ENCODE measurements at regions not wholly inside any gene's neighbourhood (a gene's known extent, or its start where the extent isn't known, plus 50 kb on each side); places are given as distances from the start of the nearest gene placed in this dataset.
A peak's percentile ranks its signal among the peaks of the same experiment; 100 is the strongest.

DNA sequence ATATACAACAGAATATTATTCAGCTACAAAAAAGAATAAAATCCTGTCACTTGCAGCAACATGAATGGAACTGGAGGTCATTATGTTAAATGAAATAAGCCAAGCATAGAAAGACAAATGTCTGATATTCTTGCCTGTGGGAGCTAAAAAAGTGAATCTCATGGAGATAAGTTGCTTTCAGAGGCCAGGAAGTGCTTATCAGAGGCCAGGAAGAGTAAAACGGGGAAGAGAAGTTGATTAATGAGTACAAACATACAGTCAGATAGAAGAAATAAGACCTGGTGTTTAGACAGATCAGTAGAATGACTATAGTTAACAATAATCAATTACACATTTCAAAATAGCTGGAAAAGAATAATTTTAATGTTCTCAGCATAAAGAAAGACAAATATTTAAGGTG is 54.4 kb upstream of the CPHXL start:
- ChIA-PET CTCF (interaction anchor here (1.5 to 2.3 kb wide), 2 partner anchors 13 to 1390 kb away, joined by 3 to 12 read pairs; no protein-coding TSS in a partner anchor), POLR2A (no interaction called here)
- TF ChIP-seq, protein P1, sequence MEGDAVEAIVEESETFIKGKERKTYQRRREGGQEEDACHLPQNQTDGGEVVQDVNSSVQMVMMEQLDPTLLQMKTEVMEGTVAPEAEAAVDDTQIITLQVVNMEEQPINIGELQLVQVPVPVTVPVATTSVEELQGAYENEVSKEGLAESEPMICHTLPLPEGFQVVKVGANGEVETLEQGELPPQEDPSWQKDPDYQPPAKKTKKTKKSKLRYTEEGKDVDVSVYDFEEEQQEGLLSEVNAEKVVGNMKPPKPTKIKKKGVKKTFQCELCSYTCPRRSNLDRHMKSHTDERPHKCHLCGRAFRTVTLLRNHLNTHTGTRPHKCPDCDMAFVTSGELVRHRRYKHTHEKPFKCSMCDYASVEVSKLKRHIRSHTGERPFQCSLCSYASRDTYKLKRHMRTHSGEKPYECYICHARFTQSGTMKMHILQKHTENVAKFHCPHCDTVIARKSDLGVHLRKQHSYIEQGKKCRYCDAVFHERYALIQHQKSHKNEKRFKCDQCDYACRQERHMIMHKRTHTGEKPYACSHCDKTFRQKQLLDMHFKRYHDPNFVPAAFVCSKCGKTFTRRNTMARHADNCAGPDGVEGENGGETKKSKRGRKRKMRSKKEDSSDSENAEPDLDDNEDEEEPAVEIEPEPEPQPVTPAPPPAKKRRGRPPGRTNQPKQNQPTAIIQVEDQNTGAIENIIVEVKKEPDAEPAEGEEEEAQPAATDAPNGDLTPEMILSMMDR (IDR thresholded peaks at IDR 0.05; ENCODE audit: insufficient read depth, low read length, missing control alignments), result no peak
- no peak for DNase-seq (ENCODE audit: low read depth, low spot score)
- H3K4me3 ChIP-seq (ENCODE audit: low read depth, low read length), result no peak overlapping the region

DNA sequence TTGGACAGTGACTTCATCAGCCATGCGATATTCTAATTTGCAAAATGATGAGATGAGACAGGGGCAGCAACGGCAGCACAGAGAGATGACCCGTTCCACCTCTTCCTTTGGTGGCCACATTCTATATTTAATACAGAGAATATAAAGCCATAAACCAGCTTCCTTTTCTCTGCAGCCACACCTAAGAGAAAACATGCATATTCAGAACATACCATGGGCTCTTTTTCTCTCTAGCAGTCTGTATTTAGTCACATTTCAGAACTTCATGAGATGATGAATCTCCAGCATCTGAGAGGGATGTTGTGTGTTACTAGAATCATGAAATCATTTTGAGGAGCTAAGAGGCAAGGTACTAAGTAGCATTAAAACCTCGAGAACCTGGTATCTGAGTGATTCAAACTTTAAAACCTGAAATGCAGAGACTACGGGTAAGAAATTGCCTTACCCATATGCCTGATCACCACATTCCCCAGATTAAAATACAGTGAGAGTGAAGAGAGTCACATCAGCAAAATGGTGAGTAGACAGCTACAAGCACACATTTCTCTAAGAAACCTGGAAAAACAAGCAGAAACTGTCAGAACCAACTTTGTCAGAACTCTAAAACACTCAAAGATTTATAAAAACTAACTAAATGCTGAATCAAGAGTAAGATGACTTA is 55.5 kb upstream of the CPHXL start:
- H3K4me3 ChIP-seq (ENCODE audit: low read depth, low read length), result no peak overlapping the region
- CTCF ChIA-PET, result interaction anchor here (1.0 to 2.3 kb wide), 2 partner anchors 872 to 1389 kb away, joined by 3 to 12 read pairs; no protein-coding TSS in a partner anchor
- no peak for DNase-seq (ENCODE audit: low read depth, low spot score)
- POLR2A ChIA-PET, result no interaction called here
- TF ChIP-seq, protein P1 (IDR thresholded peaks at IDR 0.05; ENCODE audit: insufficient read depth, low read length, missing control alignments), result no peak

GRCh38 chr16:75787440-75787839 is 61.1 kb upstream of the CPHXL start:
- TF ChIP-seq, protein P1 (IDR thresholded peaks at IDR 0.05; ENCODE audit: insufficient read depth, low read length, missing control alignments), result no peak
- no peak overlapping the region for H3K4me3 ChIP-seq (ENCODE audit: low read depth, low read length)
- no peak for DNase-seq (ENCODE audit: low read depth, low spot score)
- ChIA-PET CTCF (interaction anchor here (0.9 to 5.6 kb wide), 10 partner anchors 9 to 1394 kb away, joined by 3 to 67 read pairs (median 4); no protein-coding TSS in a partner anchor), POLR2A (interaction anchor here (0.5 kb wide), 1 partner anchor 270 kb away, joined by 4 read pairs; no protein-coding TSS in a partner anchor)

DNA sequence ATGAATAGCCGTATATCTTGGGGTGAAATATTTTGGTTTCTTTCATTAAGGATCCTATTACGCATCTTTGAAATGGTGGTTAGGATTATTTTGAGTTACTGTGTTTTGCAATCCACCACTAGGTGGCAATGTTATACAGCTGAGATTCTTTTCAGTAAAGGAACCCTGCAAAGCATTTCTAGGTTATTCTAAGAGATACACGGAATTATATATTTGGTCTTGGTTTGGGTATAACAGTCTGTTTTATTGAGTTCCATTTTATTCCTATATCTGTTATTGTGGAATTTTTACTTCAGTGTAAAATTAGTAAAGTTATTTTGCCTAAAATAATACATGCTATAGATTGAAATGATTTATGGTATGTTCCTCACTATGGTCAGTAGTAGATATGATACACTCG is 62.9 kb upstream of the CPHXL start:
- CTCF ChIA-PET, result interaction anchor here (0.7 to 1.5 kb wide), 5 partner anchors 8 to 1386 kb away, joined by 3 to 10 read pairs (median 5); no protein-coding TSS in a partner anchor
- H3K4me3 ChIP-seq (ENCODE audit: low read depth, low read length), result no peak overlapping the region
- POLR2A ChIA-PET, result no interaction called here
- peak; percentile 2 for DNase-seq (ENCODE audit: low read depth, low spot score)
- TF ChIP-seq, protein P1 (IDR thresholded peaks at IDR 0.05; ENCODE audit: insufficient read depth, low read length, missing control alignments), result peak; percentile 39

DNA sequence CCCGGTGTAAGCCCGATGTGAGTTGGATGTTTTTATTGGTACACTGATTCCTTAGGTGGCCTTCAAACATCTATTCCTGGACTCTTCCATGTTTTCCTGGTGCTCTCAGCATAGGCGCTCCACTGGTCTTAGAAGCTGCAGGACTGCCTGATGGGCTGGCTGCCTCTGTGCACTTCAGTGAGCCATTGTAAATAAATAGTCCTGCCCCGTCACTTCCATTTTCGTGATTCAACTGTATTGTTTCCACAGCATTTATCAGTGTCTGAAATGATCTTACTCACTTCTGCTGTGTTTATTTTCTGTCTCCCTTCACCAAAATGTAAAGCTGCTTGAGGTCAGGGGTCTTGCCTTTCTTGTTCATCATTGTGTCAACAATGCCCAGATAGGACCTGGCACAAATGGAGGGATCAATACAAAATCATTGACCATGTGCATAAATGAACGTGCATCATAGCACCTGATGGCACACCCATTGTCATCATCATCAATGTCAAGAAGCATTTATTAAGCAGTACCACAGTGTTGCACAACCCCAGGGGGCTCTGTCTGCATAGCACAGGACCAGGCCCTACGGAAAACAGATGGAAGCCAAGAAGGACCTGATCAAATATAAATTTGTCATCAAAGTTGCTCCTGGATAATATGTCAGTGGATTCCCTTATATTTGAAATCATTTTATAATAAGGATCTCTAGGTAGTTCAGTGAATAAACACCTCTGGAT is 66.6 kb upstream of the CPHXL start:
- CTCF ChIA-PET, result interaction anchor here (1.3 to 2.8 kb wide), 2 partner anchors 8 to 1378 kb away, joined by 3 to 14 read pairs; no protein-coding TSS in a partner anchor
- POLR2A ChIA-PET, result no interaction called here
- no peak overlapping the region for H3K4me3 ChIP-seq (ENCODE audit: low read depth, low read length)
- TF ChIP-seq, protein P1 (IDR thresholded peaks at IDR 0.05; ENCODE audit: insufficient read depth, low read length, missing control alignments), result no peak
- DNase-seq (ENCODE audit: low read depth, low spot score), result no peak

GRCh38 chr16:75793641-75794040 is 67.4 kb upstream of the CPHXL start:
- ChIA-PET POLR2A (no interaction called here), CTCF (interaction anchor here (2.8 kb wide), 1 partner anchor 1378 kb away, joined by 14 read pairs; no protein-coding TSS in a partner anchor)
- no peak overlapping the region for H3K4me3 ChIP-seq (ENCODE audit: low read depth, low read length)
- no peak for DNase-seq (ENCODE audit: low read depth, low spot score)
- TF ChIP-seq, protein P1 (IDR thresholded peaks at IDR 0.05; ENCODE audit: insufficient read depth, low read length, missing control alignments), result no peak

Data from AG04449 (cell line).